HL-60 (cell line): ENCODE measurements at regions not wholly inside any gene's neighbourhood (a gene's known extent, or its start where the extent isn't known, plus 50 kb on each side); places are given as distances from the start of the nearest gene placed in this dataset.

Source experiments
- CTCF ChIP-seq: IDR thresholded peaks from one replicate; pipeline ENCODE4 v1.5.1; 2011; ENCODE audit warnings: low read length, control low read depth, inconsistent platforms; ENCODE audit not compliant: insufficient read depth
- GABPA ChIP-seq: IDR thresholded peaks from 2 replicates; pipeline ENCODE4 v1.6.1; 2012; ENCODE audit warnings: low read depth
- POLR2AphosphoS5 ChIP-seq: IDR thresholded peaks from 2 replicates; pipeline ENCODE4 v1.6.1; 2012; ENCODE audit warnings: low read depth

GRCh38 chr2:121038031-121038430, 247.0 kb downstream of the TFCP2L1 start:
- no peak for TF ChIP-seq GABPA
- TF ChIP-seq CTCF, result no peak
- TF ChIP-seq POLR2AphosphoS5, result no peak
